ENCODE measurements at regions not wholly inside any gene's neighbourhood (a gene's known extent, or its start where the extent isn't known, plus 50 kb on each side); places are given as distances from the start of the nearest gene placed in this dataset.

DNA sequence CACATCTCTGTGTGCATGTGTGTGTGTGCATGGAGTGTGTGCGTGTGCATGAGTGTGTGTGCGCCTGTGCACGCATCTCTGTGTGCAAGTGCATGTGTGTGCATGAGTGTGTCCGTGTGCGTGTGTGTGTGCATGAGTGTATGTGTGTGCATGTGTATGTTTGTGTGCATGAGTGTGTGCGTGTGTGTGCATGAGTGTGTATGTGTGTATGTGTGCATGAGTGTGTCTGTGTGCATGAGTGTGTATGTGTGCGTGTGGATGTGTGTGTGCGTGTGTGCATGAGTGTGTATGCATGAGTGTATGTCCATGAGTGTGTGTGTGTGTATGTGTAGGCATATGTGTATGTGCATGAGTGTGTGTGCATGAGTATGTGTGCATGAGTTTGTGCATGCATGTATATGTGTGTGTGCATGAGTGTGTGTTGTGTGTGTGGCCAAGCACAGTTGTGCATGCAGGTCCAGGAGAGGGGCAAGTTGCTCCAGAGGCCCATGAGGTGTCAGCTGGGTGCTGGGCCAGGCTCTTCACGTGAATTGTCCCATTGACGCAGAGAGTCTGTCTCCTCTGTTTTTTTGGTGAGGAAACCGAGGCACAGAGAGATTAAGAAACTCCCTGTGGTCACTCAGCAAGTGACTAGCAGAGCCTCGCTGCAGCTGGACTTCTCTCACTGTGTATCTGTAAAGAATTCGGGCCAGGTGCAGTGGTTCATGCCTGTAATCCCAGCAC is 75.5 kb downstream of the ASB1 start:
- H3K4me3 ChIP-seq (ENCODE audit: low read depth, low read length): no peak overlapping the region
- no peak for DNase-seq (ENCODE audit: low read depth)
- TF ChIP-seq CTCF (IDR thresholded peaks at IDR 0.05; ENCODE audit: insufficient read depth, low read depth, low read length): no peak

GRCh38 chr2:238502956-238503791 is 76.4 kb downstream of the ASB1 start:
- no peak for TF ChIP-seq CTCF (IDR thresholded peaks at IDR 0.05; ENCODE audit: insufficient read depth, low read depth, low read length)
- no peak overlapping the region for H3K4me3 ChIP-seq (ENCODE audit: low read depth, low read length)
- DNase-seq (ENCODE audit: low read depth): no peak

DNA sequence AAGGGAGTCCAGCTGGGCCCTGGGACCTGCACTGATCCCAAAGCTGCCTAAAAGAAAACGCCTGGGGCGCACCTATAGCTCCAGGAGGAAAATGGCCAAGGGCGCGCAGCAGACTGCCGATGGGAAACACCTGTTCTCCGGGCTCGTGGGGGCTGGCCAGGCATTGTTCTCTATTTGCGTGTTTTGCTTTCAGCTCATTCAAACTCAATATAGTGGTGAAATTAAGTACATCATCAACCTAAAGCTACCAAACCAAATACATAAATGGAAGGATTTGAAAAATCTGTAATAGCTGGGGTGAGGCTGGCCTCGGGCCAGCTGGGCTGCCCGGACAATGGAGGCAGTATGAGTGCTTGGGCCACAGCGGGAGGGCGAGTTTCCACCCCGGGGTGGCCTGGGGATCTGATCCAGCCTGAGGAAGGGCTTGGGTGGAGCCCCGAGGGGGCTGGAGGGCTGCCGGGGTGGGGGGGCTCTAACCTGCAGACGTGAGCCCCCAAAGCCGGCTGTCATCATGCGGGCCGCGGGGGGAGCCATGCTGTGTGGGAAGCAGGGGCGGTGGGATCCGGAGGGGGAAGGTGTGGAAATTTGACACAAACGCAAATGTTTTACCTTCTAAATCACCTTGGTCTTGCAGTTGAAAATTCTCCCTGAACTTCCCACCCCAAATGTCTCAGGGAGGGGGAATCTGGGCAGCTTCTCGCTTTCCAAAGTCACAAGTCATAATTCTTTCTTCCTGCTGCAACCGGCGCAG is 77.6 kb downstream of the ASB1 start:
- no peak for TF ChIP-seq CTCF (IDR thresholded peaks at IDR 0.05; ENCODE audit: insufficient read depth, low read depth, low read length)
- no peak for DNase-seq (ENCODE audit: low read depth)
- no peak overlapping the region for H3K4me3 ChIP-seq (ENCODE audit: low read depth, low read length)

- H3K4me3 ChIP-seq (ENCODE audit: low read depth, low read length): no peak overlapping the region
- DNase-seq (ENCODE audit: low read depth): no peak
- TF ChIP-seq CTCF (IDR thresholded peaks at IDR 0.05; ENCODE audit: insufficient read depth, low read depth, low read length): no peak
These were observed 78.6 kb downstream of the ASB1 start for GRCh38 chr2:238505119-238505891.

DNA sequence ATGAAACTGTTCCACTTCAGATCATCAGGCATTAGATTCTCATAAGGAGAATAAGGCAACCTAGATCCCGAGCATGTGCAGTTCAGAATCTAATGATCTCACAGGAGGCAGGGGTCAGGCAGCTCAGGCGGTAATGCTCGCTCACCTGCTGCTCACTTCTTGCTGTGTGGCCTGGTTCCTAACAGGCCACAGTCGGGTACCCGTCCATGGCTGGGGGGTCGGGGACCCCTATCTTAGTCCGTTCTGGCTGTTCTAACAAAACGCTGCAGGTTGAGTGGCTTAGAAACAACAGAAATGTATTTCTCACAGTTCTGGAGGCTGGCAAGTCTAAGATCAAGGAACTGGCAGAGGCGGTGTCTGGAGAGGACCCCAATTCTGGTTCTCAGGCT is 79.2 kb downstream of the ASB1 start:
- DNase-seq (ENCODE audit: low read depth): no peak
- no peak for TF ChIP-seq CTCF (IDR thresholded peaks at IDR 0.05; ENCODE audit: insufficient read depth, low read depth, low read length)
- H3K4me3 ChIP-seq (ENCODE audit: low read depth, low read length): no peak overlapping the region

- DNase-seq (ENCODE audit: low read depth): no peak
- H3K4me3 ChIP-seq (ENCODE audit: low read depth, low read length): no peak overlapping the region
- no peak for TF ChIP-seq CTCF (IDR thresholded peaks at IDR 0.05; ENCODE audit: insufficient read depth, low read depth, low read length)
These were observed 79.8 kb downstream of the ASB1 start for GRCh38 chr2:238506371-238507068.

Measured in fibroblast of villous mesenchyme (primary cell).